ENCODE measurements at regions not wholly inside any gene's neighbourhood (a gene's known extent, or its start where the extent isn't known, plus 50 kb on each side); places are given as distances from the start of the nearest gene placed in this dataset.

GRCh38 chr5:175116466-175117048, 327.4 kb downstream of the DRD1 start:
- TF ChIP-seq POLR2A (IDR thresholded peaks at IDR 0.05) (no peak), EP300 (IDR thresholded peaks at IDR 0.05) (no peak), CTCF (IDR thresholded peaks at IDR 0.05) (no peak), POLR2AphosphoS5 (IDR thresholded peaks at IDR 0.05) (no peak)
- 53 to 68% (median 63%) methylated on average over 3 of the region's 3 CpGs for WGBS, 5 donors
- no peak overlapping the region for H3K27ac ChIP-seq
- no peaks in the 10 kb centered on the region for H3K9me3 ChIP-seq
- H3K27me3 ChIP-seq = no peaks in the 10 kb centered on the region
- no peak overlapping the region for H3K4me3 ChIP-seq
- intact Hi-C loops (cut with DNase I; ENCODE audit: low total_unique reads) = no loop called here
- no peak for DNase-seq
- no peaks in the 10 kb centered on the region for H3K4me1 ChIP-seq
- H3K36me3 ChIP-seq = no peaks in the 10 kb centered on the region

GRCh38 chr5:175115831-175116230, 328.2 kb downstream of the DRD1 start:
- no peak overlapping the region for H3K27ac ChIP-seq
- H3K9me3 ChIP-seq = no peaks in the 10 kb centered on the region
- no peaks in the 10 kb centered on the region for H3K4me1 ChIP-seq
- intact Hi-C loops (cut with DNase I; ENCODE audit: low total_unique reads) = no loop called here
- no peaks in the 10 kb centered on the region for H3K36me3 ChIP-seq
- H3K27me3 ChIP-seq = no peaks in the 10 kb centered on the region
- WGBS, 5 donors = 68 to 75% (median 74%) methylated on average over 9 of the region's 9 CpGs
- DNase-seq = no peak
- TF ChIP-seq EP300 (IDR thresholded peaks at IDR 0.05) (no peak), POLR2AphosphoS5 (IDR thresholded peaks at IDR 0.05) (no peak), CTCF (IDR thresholded peaks at IDR 0.05) (no peak), POLR2A (IDR thresholded peaks at IDR 0.05) (no peak)
- H3K4me3 ChIP-seq = no peak overlapping the region

- no peak for DNase-seq
- intact Hi-C loops (cut with DNase I; ENCODE audit: low total_unique reads) = no loop called here
- no peaks in the 10 kb centered on the region for H3K27me3 ChIP-seq
- no peak for TF ChIP-seq CTCF (IDR thresholded peaks at IDR 0.05)
- TF ChIP-seq EP300 (IDR thresholded peaks at IDR 0.05) = no peak
- no peak for TF ChIP-seq POLR2A (IDR thresholded peaks at IDR 0.05)
- TF ChIP-seq POLR2AphosphoS5 (IDR thresholded peaks at IDR 0.05) = no peak
- H3K9me3 ChIP-seq = peaks cover 0 to 8% (median 6%) of the 10 kb centered on the region in 4 donors
- H3K4me3 ChIP-seq = no peak overlapping the region
- H3K4me1 ChIP-seq = no peaks in the 10 kb centered on the region
- WGBS, 5 donors = 63 to 94% (median 75%) methylated on average over 1 to 2 of the region's 2 CpGs
- no peaks in the 10 kb centered on the region for H3K36me3 ChIP-seq
- no peak overlapping the region for H3K27ac ChIP-seq
These were observed 330.0 kb downstream of the DRD1 start for GRCh38 chr5:175113947-175114346.

GRCh38 chr5:175109058-175109755, 334.8 kb downstream of the DRD1 start:
- TF ChIP-seq EP300 (IDR thresholded peaks at IDR 0.05) (no peak), POLR2AphosphoS5 (IDR thresholded peaks at IDR 0.05) (no peak), CTCF (IDR thresholded peaks at IDR 0.05) (no peak), POLR2A (IDR thresholded peaks at IDR 0.05) (no peak)
- Histone ChIP-seq H3K4me3 (no peak overlapping the region), H3K27me3 (no peaks in the 10 kb centered on the region), H3K27ac (no peak overlapping the region), H3K4me1 (no peaks in the 10 kb centered on the region), H3K9me3 (peaks cover 0 to 8% (median 6%) of the 10 kb centered on the region in 4 donors), H3K36me3 (no peaks in the 10 kb centered on the region)
- WGBS, 5 donors = 90 to 93% (median 92%) methylated on average over 4 of the region's 4 CpGs
- intact Hi-C loops (cut with DNase I; ENCODE audit: low total_unique reads) = no loop called here
- no peak for DNase-seq
